K562 (cell line): ENCODE measurements at regions not wholly inside any gene's neighbourhood (a gene's known extent, or its start where the extent isn't known, plus 50 kb on each side); places are given as distances from the start of the nearest gene placed in this dataset.

Source experiments
- ATAC-seq: fragments of 200-7000 bp; cut with Tn5 transposase; 3 replicates; pipeline ENCODE4 v1.9.1; 2020; ENCODE audit warnings: moderate library complexity
- BruUV-seq: library from RNA; stranded (reverse); fragments of 400-500 nt; replicated peaks from 2 replicates; lab custom pipeline; 2021; lab: Mats Ljungman, UMichigan
- CTCF ChIA-PET: fragments of 300-600 bp; formaldehyde crosslinking; extraction: SDS; loops from one replicate; lab custom pipeline; 2021; ENCODE audit warnings: low intra/inter-chr PET ratio; lab: Yijun Ruan, JAX
- POLR2A ChIA-PET: fragments of 300-600, 350-650 bp; sonication (Branson Sonifier 250); formaldehyde crosslinking; extraction: SDS; loops from one replicate; lab custom pipeline; 2021; ENCODE audit warnings: antibody characterized with exemption, inconsistent platforms; lab: Yijun Ruan, JAX
- DNase-seq, 4 experiments: peaks; one replicate each; pipeline versions ENCODE4 v3.0.0 to v3.0.0-alpha.2; 2011 to 2018; ENCODE audit warnings: low spot score in 3 of 4, mixed read lengths in 3 of 4; ENCODE audit errors: extremely low read depth in 1 of 4
- FAIRE-seq: peaks from 2 replicates; lab custom pipeline; 2011; peaks lifted over from hg19 to GRCh38; lab: Jason Lieb, UNC
- H2AFZ ChIP-seq: 2 replicates; pipeline ENCODE4 v1.6.0; 2011; ENCODE audit warnings: low read depth, low read length, control low read depth, inconsistent platforms
- H3K27ac ChIP-seq: fragments of 200-600 bp; 3 replicates; pipeline ENCODE4 v1.8.0; 2011; ENCODE audit warnings: low read depth, mild to moderate bottlenecking, control low read depth, inconsistent platforms, low read length, moderate library complexity, mixed read lengths; ENCODE audit errors: extremely low read depth
- H3K27me3 ChIP-seq, 2 experiments: fragments of 300-600 bp in 1 of 2; 2 replicates in 1 of 2; 3 replicates in 1 of 2; pipeline versions ENCODE4 v1.6.0 to v1.8.0; 2011; ENCODE audit warnings: inconsistent platforms in 2 of 2, low read length in 2 of 2, mild to moderate bottlenecking in 1 of 2, mixed read lengths in 1 of 2, moderate library complexity in 1 of 2; ENCODE audit not compliant: control insufficient read depth in 2 of 2, insufficient read depth in 2 of 2
- H3K36me3 ChIP-seq: fragments of 300-600 bp; 3 replicates; pipeline ENCODE4 v1.8.0; 2011; ENCODE audit warnings: mild to moderate bottlenecking, low read length, inconsistent platforms; ENCODE audit not compliant: control insufficient read depth, insufficient read depth
- H3K4me1 ChIP-seq, 2 experiments: fragments of 200-600 bp in 1 of 2; replicated peaks in 1 of 2; 2 replicates in 1 of 2; 3 replicates in 1 of 2; pipeline versions ENCODE4 v1.5.1 to v1.8.0; 2011; ENCODE audit warnings: inconsistent platforms in 2 of 2, low read length in 2 of 2, mild to moderate bottlenecking in 1 of 2, mixed read lengths in 1 of 2, moderate library complexity in 1 of 2; ENCODE audit not compliant: control insufficient read depth in 2 of 2, insufficient read depth in 2 of 2
- H3K4me2 ChIP-seq: 2 replicates; pipeline ENCODE4 v1.6.1; 2011; ENCODE audit warnings: low read length, control low read depth, inconsistent platforms, mixed read lengths; ENCODE audit not compliant: insufficient read depth
- H3K4me3 ChIP-seq: fragments of 200-600 bp; sonication (generic), shearing (Covaris generic); 2 replicates; pipeline ENCODE4 v1.5.1; 2016; ENCODE audit warnings: control low read depth, inconsistent platforms
- H3K79me2 ChIP-seq: fragments of 200-600 bp; 3 replicates; pipeline ENCODE4 v1.8.0; 2011; ENCODE audit warnings: low read length, inconsistent platforms; ENCODE audit not compliant: control insufficient read depth, insufficient read depth
- H3K9ac ChIP-seq, 2 experiments: 2 replicates each; pipeline versions ENCODE4 v1.6.0 to v1.6.1; 2011; ENCODE audit warnings: low read depth in 2 of 2, low read length in 2 of 2, control low read depth in 1 of 2, inconsistent platforms in 1 of 2, mild to moderate bottlenecking in 1 of 2, mixed read lengths in 1 of 2; ENCODE audit not compliant: insufficient read depth in 1 of 2
- H3K9me1 ChIP-seq: one replicate; pipeline ENCODE4 v1.6.0; 2011; ENCODE audit warnings: inconsistent platforms, mild to moderate bottlenecking, low read length, moderate library complexity; ENCODE audit not compliant: control insufficient read depth, insufficient read depth
- H3K9me3 ChIP-seq: replicated peaks from 2 replicates; pipeline ENCODE4 v1.5.1; 2011; ENCODE audit warnings: low read depth, low read length, inconsistent platforms; ENCODE audit not compliant: control insufficient read depth, insufficient read depth
- H4K20me1 ChIP-seq: replicated peaks from 2 replicates; pipeline ENCODE4 v1.6.1; 2011; ENCODE audit warnings: low read length, inconsistent platforms, mixed read lengths; ENCODE audit not compliant: control insufficient read depth, insufficient read depth
- ATF1 ChIP-seq, 2 experiments: fragments of 450-650 bp in 1 of 2; IDR thresholded peaks; 2 replicates each; pipeline ENCODE4 v1.6.1; 2016; ENCODE audit warnings: missing compliant biosample characterization in 1 of 2, missing genetic modification characterization in 1 of 2
- CREB3L1 ChIP-seq: fragments of 450-650 bp; IDR thresholded peaks from 2 replicates; pipeline ENCODE4 v1.6.1; 2014; ENCODE audit warnings: low read depth, mild to moderate bottlenecking, moderate library complexity, borderline replicate concordance
- HLTF ChIP-seq: fragments of 450-650 bp; IDR thresholded peaks from 2 replicates; pipeline ENCODE4 v1.6.1; 2016
- NCOA2 ChIP-seq, 2 experiments: fragments of 450-650 bp; IDR thresholded peaks; 2 replicates each; pipeline ENCODE4 v1.6.1; 2018; ENCODE audit warnings: mild to moderate bottlenecking in 2 of 2, moderate library complexity in 1 of 2; ENCODE audit not compliant: partially characterized antibody in 2 of 2
- NCOR1 ChIP-seq: fragments of 450-650 bp; IDR thresholded peaks from 2 replicates; pipeline ENCODE4 v1.6.1; 2016; ENCODE audit warnings: mild to moderate bottlenecking, moderate library complexity
- ZKSCAN1 ChIP-seq: fragments of 150-350 bp; IDR thresholded peaks from 2 replicates; pipeline ENCODE4 v1.6.1; 2016; ENCODE audit warnings: low read depth, low read length
- ZMIZ1 ChIP-seq, 2 experiments: fragments of 150-350 bp in 1 of 2; IDR thresholded peaks; 2 replicates each; pipeline ENCODE4 v1.6.1; 2012 to 2016; ENCODE audit warnings: low read depth in 2 of 2, low read length in 2 of 2, mild to moderate bottlenecking in 1 of 2, moderate library complexity in 1 of 2
- ZNF24 ChIP-seq: fragments of 450-650 bp; IDR thresholded peaks from 2 replicates; pipeline ENCODE4 v1.6.1; 2016
- WGBS: fragments of 100-300 bp; shearing (Covaris generic); methylation state at CpG from one replicate; pipeline ENCODE4 v1.1.6; 2016; ENCODE audit warnings: low coverage, mixed read lengths; ENCODE audit not compliant: insufficient coverage; ENCODE audit errors: missing lambda C conversion rate; 5-methylcytosine and 5-hydroxymethylcytosine counted together
- in situ Hi-C: fragments of 300-500 bp; cut with MboI; formaldehyde crosslinking; loops from 4 replicates; pipeline ENCODE4 v1.15.0; 2018; ENCODE audit warnings: inconsistent platforms, mixed read lengths
- intact Hi-C: fragments of 100-400 bp; cut with micrococcal nuclease; formaldehyde crosslinking; loops from 2 replicates; pipeline ENCODE4 v1.14.2; 2022
- TF ChIP-seq, protein P1 (sequence below), 2 experiments: fragments of 450-650 bp in 1 of 2; IDR thresholded peaks; 2 replicates each; pipeline ENCODE4 v1.6.1; 2011 to 2017; ENCODE audit warnings: low read depth in 2 of 2, antibody characterized with exemption in 1 of 2, borderline replicate concordance in 1 of 2, low read length in 1 of 2, mild to moderate bottlenecking in 1 of 2, mixed read lengths in 1 of 2; ENCODE audit not compliant: control insufficient read depth in 1 of 2
- TF ChIP-seq, protein P2 (sequence below): IDR thresholded peaks from 2 replicates; pipeline ENCODE4 v1.6.1; 2014; ENCODE audit warnings: antibody characterized with exemption
- TF ChIP-seq, protein P3 (sequence below): fragments of 450-650 bp; formaldehyde crosslinking; IDR thresholded peaks from 2 replicates; pipeline ENCODE4 v1.4.0; 2020; ENCODE audit warnings: mild to moderate bottlenecking

DNA sequence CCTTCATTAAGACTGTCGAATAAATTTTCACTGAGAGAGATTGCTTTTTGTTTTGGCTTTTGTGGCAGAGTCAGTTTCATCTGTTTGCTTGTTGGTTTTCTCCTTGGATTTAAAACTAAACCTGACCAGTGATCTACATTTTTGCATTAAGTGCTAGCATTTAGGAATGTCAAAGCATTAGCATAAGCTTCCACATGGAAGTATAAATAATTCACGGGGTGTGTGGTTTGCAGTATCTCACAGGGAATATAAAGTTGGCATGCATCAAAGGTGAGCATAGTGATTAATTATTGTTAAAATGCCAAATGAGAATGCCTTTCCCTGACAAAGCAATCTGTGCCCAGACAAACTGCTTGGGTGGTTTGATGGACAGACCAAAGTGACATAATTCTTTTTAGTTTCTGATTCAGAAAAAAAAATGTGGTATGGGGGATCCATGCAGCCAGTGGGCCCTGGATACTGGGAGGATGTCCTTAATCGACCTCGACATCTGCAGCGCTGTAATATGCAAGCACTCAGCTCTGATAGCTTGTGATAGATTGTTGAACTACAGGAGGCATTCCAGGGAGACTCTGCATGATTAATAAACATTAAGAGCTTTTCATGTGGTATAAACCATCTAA is 339.3 kb upstream of the POM121L12 start:
- H3K9me3 ChIP-seq: no peaks in the 10 kb centered on the region
- CTCF ChIA-PET: no interaction called here
- no TSS peak for BruUV-seq
- no peak for ATAC-seq
- no peaks in the 10 kb centered on the region for H3K36me3 ChIP-seq
- H3K4me2 ChIP-seq: no peak overlapping the region
- whole genome bisulfite sequencing: 0% methylated on average over 5 of the region's 5 CpGs
- H3K9me1 ChIP-seq: no peaks in the 10 kb centered on the region
- no peak overlapping the region for H2AFZ ChIP-seq
- DNase-seq: no peak
- H3K27me3 ChIP-seq: no peaks in the 10 kb centered on the region
- intact Hi-C loops (no loop called here), in situ Hi-C loops (no loop called here)
- H3K79me2 ChIP-seq: no peaks in the 10 kb centered on the region
- no peak overlapping the region for H3K4me3 ChIP-seq
- no peaks in the 10 kb centered on the region for H4K20me1 ChIP-seq
- H3K4me1 ChIP-seq: no peaks in the 10 kb centered on the region
- no peak overlapping the region for H3K9ac ChIP-seq
- H3K27ac ChIP-seq: no peak overlapping the region
- FAIRE-seq: no peak
- POLR2A ChIA-PET: no interaction called here
- no peak for TF ChIP-seq NCOA2 (IDR thresholded peaks at IDR 0.05; ENCODE audit: partially characterized antibody in 2 of 2)
- TF ChIP-seq HLTF: no peak
- TF ChIP-seq ZKSCAN1: no peak
- no peak for TF ChIP-seq ATF1 (CRISPR knock-in tag; IDR thresholded peaks at IDR 0.05)
- TF ChIP-seq ATF1 (tag; IDR thresholded peaks at IDR 0.05): no peak
- TF ChIP-seq ZMIZ1 (IDR thresholded peaks at IDR 0.05; ENCODE audit: low read depth in 2 of 2, low read length in 2 of 2): no peak
- no peak for TF ChIP-seq CREB3L1
- TF ChIP-seq, protein P1, sequence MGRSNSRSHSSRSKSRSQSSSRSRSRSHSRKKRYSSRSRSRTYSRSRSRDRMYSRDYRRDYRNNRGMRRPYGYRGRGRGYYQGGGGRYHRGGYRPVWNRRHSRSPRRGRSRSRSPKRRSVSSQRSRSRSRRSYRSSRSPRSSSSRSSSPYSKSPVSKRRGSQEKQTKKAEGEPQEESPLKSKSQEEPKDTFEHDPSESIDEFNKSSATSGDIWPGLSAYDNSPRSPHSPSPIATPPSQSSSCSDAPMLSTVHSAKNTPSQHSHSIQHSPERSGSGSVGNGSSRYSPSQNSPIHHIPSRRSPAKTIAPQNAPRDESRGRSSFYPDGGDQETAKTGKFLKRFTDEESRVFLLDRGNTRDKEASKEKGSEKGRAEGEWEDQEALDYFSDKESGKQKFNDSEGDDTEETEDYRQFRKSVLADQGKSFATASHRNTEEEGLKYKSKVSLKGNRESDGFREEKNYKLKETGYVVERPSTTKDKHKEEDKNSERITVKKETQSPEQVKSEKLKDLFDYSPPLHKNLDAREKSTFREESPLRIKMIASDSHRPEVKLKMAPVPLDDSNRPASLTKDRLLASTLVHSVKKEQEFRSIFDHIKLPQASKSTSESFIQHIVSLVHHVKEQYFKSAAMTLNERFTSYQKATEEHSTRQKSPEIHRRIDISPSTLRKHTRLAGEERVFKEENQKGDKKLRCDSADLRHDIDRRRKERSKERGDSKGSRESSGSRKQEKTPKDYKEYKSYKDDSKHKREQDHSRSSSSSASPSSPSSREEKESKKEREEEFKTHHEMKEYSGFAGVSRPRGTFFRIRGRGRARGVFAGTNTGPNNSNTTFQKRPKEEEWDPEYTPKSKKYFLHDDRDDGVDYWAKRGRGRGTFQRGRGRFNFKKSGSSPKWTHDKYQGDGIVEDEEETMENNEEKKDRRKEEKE (IDR thresholded peaks at IDR 0.05; ENCODE audit: borderline replicate concordance in 1 of 2, control insufficient read depth in 1 of 2, low read depth in 2 of 2, low read length in 1 of 2): no peak
- TF ChIP-seq, protein P2, sequence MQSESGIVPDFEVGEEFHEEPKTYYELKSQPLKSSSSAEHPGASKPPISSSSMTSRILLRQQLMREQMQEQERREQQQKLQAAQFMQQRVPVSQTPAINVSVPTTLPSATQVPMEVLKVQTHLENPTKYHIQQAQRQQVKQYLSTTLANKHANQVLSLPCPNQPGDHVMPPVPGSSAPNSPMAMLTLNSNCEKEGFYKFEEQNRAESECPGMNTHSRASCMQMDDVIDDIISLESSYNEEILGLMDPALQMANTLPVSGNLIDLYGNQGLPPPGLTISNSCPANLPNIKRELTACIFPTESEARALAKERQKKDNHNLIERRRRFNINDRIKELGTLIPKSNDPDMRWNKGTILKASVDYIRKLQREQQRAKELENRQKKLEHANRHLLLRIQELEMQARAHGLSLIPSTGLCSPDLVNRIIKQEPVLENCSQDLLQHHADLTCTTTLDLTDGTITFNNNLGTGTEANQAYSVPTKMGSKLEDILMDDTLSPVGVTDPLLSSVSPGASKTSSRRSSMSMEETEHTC: no peak
- no peak for TF ChIP-seq ZNF24
- no peak for TF ChIP-seq NCOR1
- TF ChIP-seq, protein P3, sequence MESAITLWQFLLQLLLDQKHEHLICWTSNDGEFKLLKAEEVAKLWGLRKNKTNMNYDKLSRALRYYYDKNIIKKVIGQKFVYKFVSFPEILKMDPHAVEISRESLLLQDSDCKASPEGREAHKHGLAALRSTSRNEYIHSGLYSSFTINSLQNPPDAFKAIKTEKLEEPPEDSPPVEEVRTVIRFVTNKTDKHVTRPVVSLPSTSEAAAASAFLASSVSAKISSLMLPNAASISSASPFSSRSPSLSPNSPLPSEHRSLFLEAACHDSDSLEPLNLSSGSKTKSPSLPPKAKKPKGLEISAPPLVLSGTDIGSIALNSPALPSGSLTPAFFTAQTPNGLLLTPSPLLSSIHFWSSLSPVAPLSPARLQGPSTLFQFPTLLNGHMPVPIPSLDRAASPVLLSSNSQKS (CRISPR knock-in tag): no peak
